ENCODE measurements at regions not wholly inside any gene's neighbourhood (a gene's known extent, or its start where the extent isn't known, plus 50 kb on each side); places are given as distances from the start of the nearest gene placed in this dataset.

GRCh38 chr12:131418121-131418520, 292.8 kb upstream of the SFSWAP start:
- Histone ChIP-seq H3K4me1 (ENCODE audit: low read depth) (no peaks in the 10 kb centered on the region), H3K27ac (no peak overlapping the region), H3K9me3 (ENCODE audit: low read depth) (no peaks in the 10 kb centered on the region), H3K27me3 (no peaks in the 10 kb centered on the region), H3K36me3 (no peaks in the 10 kb centered on the region), H3K4me3 (no peak overlapping the region)
- no peak for TF ChIP-seq CTCF (IDR thresholded peaks at IDR 0.05; ENCODE audit: low read depth, low read length)
- no peak for DNase-seq (ENCODE audit: low read depth in 1 of 2, low spot score in 1 of 2)

- Histone ChIP-seq H3K27ac (no peak overlapping the region), H3K36me3 (no peaks in the 10 kb centered on the region), H3K4me3 (no peak overlapping the region), H3K4me1 (ENCODE audit: low read depth) (no peaks in the 10 kb centered on the region), H3K9me3 (ENCODE audit: low read depth) (no peaks in the 10 kb centered on the region), H3K27me3 (no peaks in the 10 kb centered on the region)
- no peak for TF ChIP-seq CTCF (IDR thresholded peaks at IDR 0.05; ENCODE audit: low read depth, low read length)
- DNase-seq (ENCODE audit: low read depth in 1 of 2, low spot score in 1 of 2) = no peak
These were observed 292.0 kb upstream of the SFSWAP start for GRCh38 chr12:131418884-131419283.

DNA sequence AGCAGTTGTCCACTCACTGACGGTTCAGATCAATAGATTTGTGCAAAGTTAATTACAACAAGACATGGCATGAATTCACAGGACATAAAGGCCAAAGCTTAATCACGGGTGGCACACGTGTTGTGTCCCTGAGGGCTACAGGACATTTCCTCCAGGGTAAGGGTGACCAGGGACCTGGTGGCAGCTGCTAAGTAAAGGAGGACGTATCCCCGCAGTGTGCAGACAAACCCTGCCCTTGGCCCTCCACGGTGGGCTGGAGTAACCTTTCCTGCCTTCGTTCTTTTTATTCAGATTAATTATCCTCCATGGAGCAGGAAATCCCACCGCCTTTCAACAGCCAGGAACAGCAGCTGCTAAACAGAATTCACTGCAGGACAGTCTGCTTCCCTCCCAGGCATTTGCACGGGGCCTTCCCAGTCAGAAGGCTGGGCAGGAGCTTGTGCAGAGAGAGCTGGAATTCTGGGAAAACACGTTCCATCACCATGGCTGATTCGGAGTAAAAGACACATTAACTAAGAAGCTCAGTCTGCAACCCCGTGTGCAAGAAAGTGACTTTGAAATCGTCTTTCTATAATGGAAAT, 289.9 kb upstream of the SFSWAP start:
- Histone ChIP-seq H3K27me3 (no peaks in the 10 kb centered on the region), H3K36me3 (no peaks in the 10 kb centered on the region), H3K4me3 (no peak overlapping the region), H3K9me3 (ENCODE audit: low read depth) (no peaks in the 10 kb centered on the region), H3K27ac (no peak overlapping the region), H3K4me1 (ENCODE audit: low read depth) (no peaks in the 10 kb centered on the region)
- no peak for DNase-seq (ENCODE audit: low read depth in 1 of 2, low spot score in 1 of 2)
- TF ChIP-seq CTCF (IDR thresholded peaks at IDR 0.05; ENCODE audit: low read depth, low read length) = no peak

GRCh38 chr12:131421509-131422186, 289.2 kb upstream of the SFSWAP start:
- H3K36me3 ChIP-seq = no peaks in the 10 kb centered on the region
- H3K27me3 ChIP-seq = no peaks in the 10 kb centered on the region
- H3K27ac ChIP-seq = no peak overlapping the region
- no peak for DNase-seq (ENCODE audit: low read depth in 1 of 2, low spot score in 1 of 2)
- TF ChIP-seq CTCF (IDR thresholded peaks at IDR 0.05; ENCODE audit: low read depth, low read length) = no peak
- H3K4me1 ChIP-seq (ENCODE audit: low read depth) = no peaks in the 10 kb centered on the region
- no peak overlapping the region for H3K4me3 ChIP-seq
- no peaks in the 10 kb centered on the region for H3K9me3 ChIP-seq (ENCODE audit: low read depth)

GRCh38 chr12:131422187-131422520, 288.7 kb upstream of the SFSWAP start:
- no peak overlapping the region for H3K4me3 ChIP-seq
- H3K9me3 ChIP-seq (ENCODE audit: low read depth) = no peaks in the 10 kb centered on the region
- no peaks in the 10 kb centered on the region for H3K36me3 ChIP-seq
- H3K27ac ChIP-seq = no peak overlapping the region
- H3K4me1 ChIP-seq (ENCODE audit: low read depth) = no peaks in the 10 kb centered on the region
- no peaks in the 10 kb centered on the region for H3K27me3 ChIP-seq
- no peak for TF ChIP-seq CTCF (IDR thresholded peaks at IDR 0.05; ENCODE audit: low read depth, low read length)
- no peak for DNase-seq (ENCODE audit: low read depth in 1 of 2, low spot score in 1 of 2)
